B cell (primary cell): ENCODE measurements at regions not wholly inside any gene's neighbourhood (a gene's known extent, or its start where the extent isn't known, plus 50 kb on each side); places are given as distances from the start of the nearest gene placed in this dataset.

Experiments
- ATAC-seq: fragments of 200-7000 bp; cut with Tn5 transposase; one replicate; pipeline ENCODE4 v1.10.0; 2021; ENCODE audit warnings: low read depth, mild to moderate bottlenecking, moderate number of reproducible peaks, moderate library complexity
- CTCF ChIA-PET: fragments of 350-600 bp; sonication (Branson Sonifier 250); formaldehyde crosslinking; loops from one replicate; lab custom pipeline; 2021; ENCODE audit warnings: antibody characterized with exemption, inconsistent platforms; lab: Charles Lee
- POLR2A ChIA-PET: fragments of 350-600 bp; sonication (Branson Sonifier 250); formaldehyde crosslinking; loops from one replicate; lab custom pipeline; 2021; ENCODE audit warnings: antibody characterized with exemption; lab: Charles Lee
- DNase-seq: peaks from one replicate; pipeline ENCODE4 v3.0.0; 2013
- H2AFZ ChIP-seq: 2 replicates; pipeline ENCODE4 v1.6.1; 2012; ENCODE audit warnings: mild to moderate bottlenecking, low read depth, low read length; ENCODE audit not compliant: insufficient read depth, poor library complexity, severe bottlenecking
- H3K27ac ChIP-seq, 2 donors: 1 replicate in 1 of 2; 2 replicates in 1 of 2; pipeline ENCODE4 v1.5.1; 2012 to 2013; ENCODE audit warnings: low read length in 2 of 2, mild to moderate bottlenecking in 2 of 2, moderate library complexity in 1 of 2
- H3K27me3 ChIP-seq, 4 experiments: fragments of 200-600 bp in 1 of 4; sonication (generic) in 1 of 4; replicated peaks in 1 of 4; 1 replicate in 2 of 4; 2 replicates in 2 of 4; pipeline versions ENCODE4 v1.6.1 to v1.7.0; 2013 to 2016; ENCODE audit warnings: low read length in 3 of 4, mild to moderate bottlenecking in 2 of 4, mixed read lengths in 1 of 4, moderate library complexity in 1 of 4; ENCODE audit not compliant: insufficient read depth in 4 of 4, control insufficient read depth in 3 of 4; ENCODE audit errors: control extremely low read depth in 1 of 4
- H3K36me3 ChIP-seq, 2 experiments: replicated peaks in 1 of 2; 1 replicate in 1 of 2; 2 replicates in 1 of 2; pipeline versions ENCODE4 v1.6.1 to v1.7.1; 2013; ENCODE audit warnings: low read length in 1 of 2; ENCODE audit not compliant: insufficient read depth in 2 of 2, control insufficient read depth in 1 of 2; ENCODE audit errors: control extremely low read depth in 1 of 2, extremely low read depth in 1 of 2
- H3K4me1 ChIP-seq, 2 donors: fragments of 200-600 bp in 1 of 2; sonication (generic) in 1 of 2; 1 replicate in 1 of 2; 2 replicates in 1 of 2; pipeline versions ENCODE4 v1.5.1 to v1.6.1; 2013 to 2017; ENCODE audit warnings: low read length in 2 of 2; ENCODE audit not compliant: control insufficient read depth in 2 of 2, insufficient read depth in 2 of 2
- H3K4me2 ChIP-seq: replicated peaks from 2 replicates; pipeline ENCODE3; 2012; ENCODE audit warnings: mild to moderate bottlenecking, low read depth, low read length; ENCODE audit not compliant: poor library complexity, severe bottlenecking
- H3K4me3 ChIP-seq, 5 experiments: fragments of 200-600 bp in 1 of 5; sonication (generic) in 1 of 5; 1 replicate in 3 of 5; 2 replicates in 2 of 5; pipeline versions ENCODE4 v1.5.1 to v1.7.0; 2011 to 2016; ENCODE audit warnings: low read length in 4 of 5, mild to moderate bottlenecking in 4 of 5, low read depth in 2 of 5, control low read depth in 1 of 5, moderate library complexity in 1 of 5; ENCODE audit not compliant: insufficient read depth in 1 of 5; ENCODE audit errors: control extremely low read depth in 1 of 5, extremely low read depth in 1 of 5
- H3K79me2 ChIP-seq: fragments of 200-600 bp; sonication (generic); one replicate; pipeline ENCODE4 v1.6.0; 2016; ENCODE audit warnings: low read length; ENCODE audit not compliant: control insufficient read depth, insufficient read depth
- H3K9ac ChIP-seq: fragments of 200-600 bp; sonication (generic); 2 replicates; pipeline ENCODE4 v1.6.1; 2017; ENCODE audit warnings: mild to moderate bottlenecking, low read length, moderate library complexity
- H3K9me3 ChIP-seq, 3 donors: one replicate each; pipeline versions ENCODE4 v1.6.1 to v1.7.1; 2013; ENCODE audit warnings: low read length in 2 of 3; ENCODE audit not compliant: control insufficient read depth in 2 of 3, insufficient read depth in 1 of 3; ENCODE audit errors: control extremely low read depth in 1 of 3
- H4K20me1 ChIP-seq: 2 replicates; pipeline ENCODE4 v1.6.0; 2012; ENCODE audit warnings: mild to moderate bottlenecking, low read length; ENCODE audit not compliant: insufficient read depth, control insufficient read depth, poor library complexity, severe bottlenecking
- H3K27ac Mint-ChIP-seq: one replicate; pipeline ENCODE4 v1.8.0; 2021; ENCODE audit warnings: mixed read lengths
- H3K27me3 Mint-ChIP-seq: one replicate; pipeline ENCODE4 v1.8.0; 2021; ENCODE audit warnings: mixed read lengths
- H3K4me1 Mint-ChIP-seq: one replicate; pipeline ENCODE4 v1.8.0; 2021; ENCODE audit warnings: mixed read lengths
- H3K4me3 Mint-ChIP-seq: one replicate; pipeline ENCODE4 v1.8.0; 2021; ENCODE audit warnings: mixed read lengths
- H3K9me3 Mint-ChIP-seq: one replicate; pipeline ENCODE4 v1.8.0; 2022; ENCODE audit warnings: mixed read lengths; ENCODE audit not compliant: insufficient read depth
- EZH2 ChIP-seq: IDR thresholded peaks from 2 replicates; pipeline ENCODE4 v1.6.1; 2012; ENCODE audit warnings: borderline replicate concordance, low read depth, mild to moderate bottlenecking, moderate library complexity, low read length; ENCODE audit not compliant: insufficient read depth, poor library complexity, severe bottlenecking
- WGBS: methylation state at CpG from one replicate; pipeline ENCODE4 v1.1.5; 2013; ENCODE audit warnings: missing lambda C conversion rate; ENCODE audit not compliant: insufficient coverage; 5-methylcytosine and 5-hydroxymethylcytosine counted together
- intact Hi-C: fragments of 100-400 bp; cut with micrococcal nuclease; formaldehyde crosslinking; loops from one replicate; pipeline ENCODE4 v1.10.0; 2022
- TF ChIP-seq, protein P1 (sequence below): fragments of 200-600 bp; IDR thresholded peaks from one replicate; pipeline ENCODE4 v1.8.0; 2022; ENCODE audit warnings: antibody characterized with exemption, mild to moderate bottlenecking

DNA sequence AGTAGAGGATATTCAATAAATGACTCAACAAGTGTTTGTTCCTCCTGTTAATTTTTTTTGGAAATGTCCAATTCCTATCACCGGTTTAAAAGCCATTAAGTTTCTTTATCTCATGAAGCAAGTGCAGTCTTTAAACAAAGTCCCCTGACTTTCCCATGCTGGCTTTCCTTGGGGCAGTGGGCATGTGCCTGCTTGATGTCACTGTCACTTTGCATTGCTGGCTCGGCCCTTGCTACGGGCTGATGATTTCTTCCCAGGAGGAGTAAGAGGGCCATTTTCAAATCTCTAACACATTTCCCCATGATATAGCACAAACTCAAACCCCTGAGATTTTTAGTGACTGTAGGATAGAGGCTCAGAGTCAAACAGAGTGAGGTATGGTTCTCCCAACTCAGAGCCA, 275.8 kb upstream of the TENM3 start:
- no peak overlapping the region for H3K4me2 ChIP-seq
- intact Hi-C loops: no loop called here

DNA sequence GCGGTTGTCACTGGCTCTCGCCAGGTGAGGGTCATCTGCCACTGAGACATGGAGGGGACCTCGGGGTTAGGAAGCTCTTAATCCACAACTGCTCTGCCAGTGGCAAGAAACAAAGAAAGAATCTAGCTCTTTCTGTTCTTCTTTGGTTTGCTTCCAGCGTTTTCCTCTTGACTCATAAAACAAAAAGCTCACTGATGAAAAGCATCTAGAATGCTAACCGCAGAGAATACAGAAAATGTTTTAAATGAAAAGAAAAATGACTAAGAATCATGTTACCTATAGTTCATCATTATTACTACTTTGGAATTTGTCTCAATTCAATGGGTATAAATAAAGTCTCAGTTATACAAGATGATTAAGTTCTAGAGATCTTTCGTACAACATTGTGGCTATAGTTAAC, 274.8 kb upstream of the TENM3 start:
- DNase-seq (no peak), ATAC-seq (no peak)
- ChIA-PET POLR2A (no interaction called here), CTCF (no interaction called here)
- Histone ChIP-seq H3K79me2 (no peaks in the 10 kb centered on the region), H2AFZ (no peak overlapping the region), H3K27me3 (no peaks in the 10 kb centered on the region), H3K27ac (no peak overlapping the region), H3K4me1 (peaks cover 2 to 6% of the 10 kb centered on the region in 2 donors), H3K36me3 (no peaks in the 10 kb centered on the region), H3K4me3 (no peak overlapping the region), H3K4me2 (no peak overlapping the region), H3K9ac (no peak overlapping the region), H3K9me3 (no peaks in the 10 kb centered on the region), H4K20me1 (no peaks in the 10 kb centered on the region)
- Mint-ChIP-seq H3K4me3 (no peak overlapping the region), H3K27me3 (no peaks in the 10 kb centered on the region), H3K4me1 (peaks cover 4% of the 10 kb centered on the region), H3K9me3 (no peaks in the 10 kb centered on the region), H3K27ac (no peak overlapping the region)
- WGBS: 100% methylated on average over 2 of the region's 6 CpGs
- TF ChIP-seq, protein P1, sequence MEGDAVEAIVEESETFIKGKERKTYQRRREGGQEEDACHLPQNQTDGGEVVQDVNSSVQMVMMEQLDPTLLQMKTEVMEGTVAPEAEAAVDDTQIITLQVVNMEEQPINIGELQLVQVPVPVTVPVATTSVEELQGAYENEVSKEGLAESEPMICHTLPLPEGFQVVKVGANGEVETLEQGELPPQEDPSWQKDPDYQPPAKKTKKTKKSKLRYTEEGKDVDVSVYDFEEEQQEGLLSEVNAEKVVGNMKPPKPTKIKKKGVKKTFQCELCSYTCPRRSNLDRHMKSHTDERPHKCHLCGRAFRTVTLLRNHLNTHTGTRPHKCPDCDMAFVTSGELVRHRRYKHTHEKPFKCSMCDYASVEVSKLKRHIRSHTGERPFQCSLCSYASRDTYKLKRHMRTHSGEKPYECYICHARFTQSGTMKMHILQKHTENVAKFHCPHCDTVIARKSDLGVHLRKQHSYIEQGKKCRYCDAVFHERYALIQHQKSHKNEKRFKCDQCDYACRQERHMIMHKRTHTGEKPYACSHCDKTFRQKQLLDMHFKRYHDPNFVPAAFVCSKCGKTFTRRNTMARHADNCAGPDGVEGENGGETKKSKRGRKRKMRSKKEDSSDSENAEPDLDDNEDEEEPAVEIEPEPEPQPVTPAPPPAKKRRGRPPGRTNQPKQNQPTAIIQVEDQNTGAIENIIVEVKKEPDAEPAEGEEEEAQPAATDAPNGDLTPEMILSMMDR: no peak
- no peak for TF ChIP-seq EZH2
- intact Hi-C loops: no loop called here

More for the DNA sequence above, 275.8 kb upstream of the TENM3 start:
- Mint-ChIP-seq H3K4me3 (no peak overlapping the region), H3K9me3 (no peaks in the 10 kb centered on the region), H3K4me1 (peaks cover 4% of the 10 kb centered on the region), H3K27me3 (no peaks in the 10 kb centered on the region), H3K27ac (no peak overlapping the region)
- DNase-seq: no peak
- Histone ChIP-seq H4K20me1 (no peaks in the 10 kb centered on the region), H3K36me3 (no peaks in the 10 kb centered on the region), H3K27me3 (no peaks in the 10 kb centered on the region), H3K27ac (no peak overlapping the region), H3K79me2 (no peaks in the 10 kb centered on the region), H3K4me3 (no peak overlapping the region), H3K9ac (no peak overlapping the region), H2AFZ (no peak overlapping the region), H3K9me3 (no peaks in the 10 kb centered on the region), H3K4me1 (peaks cover 2 to 6% of the 10 kb centered on the region in 2 donors)
- no peak for ATAC-seq
- no peak for TF ChIP-seq EZH2
- TF ChIP-seq, protein P1: no peak
- 83% methylated on average over 1 of the region's 3 CpGs for WGBS
- POLR2A ChIA-PET: no interaction called here
- CTCF ChIA-PET: no interaction called here
